ENCODE measurements at regions not wholly inside any gene's neighbourhood (a gene's known extent, or its start where the extent isn't known, plus 50 kb on each side); places are given as distances from the start of the nearest gene placed in this dataset.

DNA sequence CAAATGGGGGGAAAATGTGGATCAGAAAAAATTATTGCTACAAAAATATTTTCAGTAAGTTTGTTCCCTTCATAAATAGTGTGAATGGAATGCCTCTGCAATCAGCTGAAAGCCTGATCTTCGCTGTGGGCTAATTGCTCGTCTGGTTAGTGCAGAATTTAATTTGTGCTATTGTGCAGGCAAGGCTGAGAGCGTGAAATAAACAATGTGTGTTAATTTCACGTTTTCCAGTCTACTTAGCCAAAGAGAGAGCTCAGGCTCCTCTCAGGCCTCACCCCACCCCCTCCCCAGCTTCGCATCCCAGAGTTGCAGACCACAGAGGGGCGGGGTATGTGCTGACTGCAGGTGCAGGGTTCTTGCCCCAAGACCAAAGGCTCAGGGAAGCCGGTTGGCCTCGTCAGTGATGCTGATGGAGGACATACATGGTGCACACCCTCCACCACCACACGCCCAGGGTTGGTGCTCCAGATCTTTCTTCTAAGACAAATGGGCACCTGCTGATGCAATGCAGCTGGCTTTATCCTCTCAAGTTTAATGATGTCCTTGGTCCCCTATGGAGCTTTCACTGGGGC lies 302.6 kb upstream of the SLC14A2 start:
- DNase-seq (ENCODE audit: low spot score) = no peak
- H3K27me3 Mint-ChIP-seq (ENCODE audit: insufficient read depth, low read depth) = peaks cover 2% of the 10 kb centered on the region
- no peak overlapping the region for H3K9ac ChIP-seq
- H3K27ac Mint-ChIP-seq = no peak overlapping the region
- H3K4me3 ChIP-seq = no peak overlapping the region
- H3K4me3 Mint-ChIP-seq = no peak overlapping the region
- H3K4me1 Mint-ChIP-seq = no peaks in the 10 kb centered on the region
- no peak overlapping the region for H3K27ac ChIP-seq
- peaks cover 2% of the 10 kb centered on the region for H3K9me3 Mint-ChIP-seq
- H4K20me1 ChIP-seq (ENCODE audit: low read depth) = no peaks in the 10 kb centered on the region
- H3K4me1 ChIP-seq = peaks cover 5% of the 10 kb centered on the region
- no peak overlapping the region for H2AFZ ChIP-seq (replicated peaks)
- no peaks in the 10 kb centered on the region for H3K36me3 ChIP-seq
- TF ChIP-seq, protein P1, sequence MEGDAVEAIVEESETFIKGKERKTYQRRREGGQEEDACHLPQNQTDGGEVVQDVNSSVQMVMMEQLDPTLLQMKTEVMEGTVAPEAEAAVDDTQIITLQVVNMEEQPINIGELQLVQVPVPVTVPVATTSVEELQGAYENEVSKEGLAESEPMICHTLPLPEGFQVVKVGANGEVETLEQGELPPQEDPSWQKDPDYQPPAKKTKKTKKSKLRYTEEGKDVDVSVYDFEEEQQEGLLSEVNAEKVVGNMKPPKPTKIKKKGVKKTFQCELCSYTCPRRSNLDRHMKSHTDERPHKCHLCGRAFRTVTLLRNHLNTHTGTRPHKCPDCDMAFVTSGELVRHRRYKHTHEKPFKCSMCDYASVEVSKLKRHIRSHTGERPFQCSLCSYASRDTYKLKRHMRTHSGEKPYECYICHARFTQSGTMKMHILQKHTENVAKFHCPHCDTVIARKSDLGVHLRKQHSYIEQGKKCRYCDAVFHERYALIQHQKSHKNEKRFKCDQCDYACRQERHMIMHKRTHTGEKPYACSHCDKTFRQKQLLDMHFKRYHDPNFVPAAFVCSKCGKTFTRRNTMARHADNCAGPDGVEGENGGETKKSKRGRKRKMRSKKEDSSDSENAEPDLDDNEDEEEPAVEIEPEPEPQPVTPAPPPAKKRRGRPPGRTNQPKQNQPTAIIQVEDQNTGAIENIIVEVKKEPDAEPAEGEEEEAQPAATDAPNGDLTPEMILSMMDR (IDR thresholded peaks at IDR 0.05) = no peak
- TF ChIP-seq EZH2 (IDR thresholded peaks at IDR 0.05) (no peak), EZH2phosphoT487 (IDR thresholded peaks at IDR 0.05) (no peak)
- H3K79me2 ChIP-seq (ENCODE audit: low read depth) = no peaks in the 10 kb centered on the region
- H3K9me3 ChIP-seq (ENCODE audit: low read depth) = no peaks in the 10 kb centered on the region
- H3K36me3 Mint-ChIP-seq = no peaks in the 10 kb centered on the region
- H3F3A ChIP-seq (ENCODE audit: low read depth) = no peaks in the 10 kb centered on the region
- H3K27me3 ChIP-seq = no peaks in the 10 kb centered on the region
- H3K4me2 ChIP-seq = no peak overlapping the region

DNA sequence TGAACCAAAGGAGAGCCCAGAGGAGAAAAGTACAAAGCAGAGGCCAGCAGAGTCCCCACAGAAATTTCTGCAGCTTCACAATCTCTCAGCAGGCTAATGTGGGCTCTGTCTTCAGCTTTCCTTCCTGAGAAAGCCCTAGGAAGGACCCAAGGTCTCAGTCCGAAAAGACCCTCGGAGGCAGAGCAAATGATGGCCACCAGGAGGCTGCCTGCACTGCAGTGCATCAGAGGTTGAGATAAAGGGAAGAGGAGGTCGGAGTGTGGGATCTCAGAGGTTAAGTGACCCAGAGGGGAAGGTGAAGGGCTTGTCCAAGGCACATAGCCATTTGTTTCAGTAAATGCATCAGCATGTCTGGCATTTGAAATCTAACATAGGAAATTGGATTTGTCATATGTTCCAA lies 299.1 kb upstream of the SLC14A2 start:
- DNase-seq (ENCODE audit: low spot score) = peak; percentile 9
- H3K27me3 ChIP-seq = no peaks in the 10 kb centered on the region
- H3K4me3 ChIP-seq = no peak overlapping the region
- H3K27ac ChIP-seq = no peak overlapping the region
- H2AFZ ChIP-seq (replicated peaks) = no peak overlapping the region
- Mint-ChIP-seq H3K27me3 (ENCODE audit: insufficient read depth, low read depth) (no peaks in the 10 kb centered on the region), H3K36me3 (no peaks in the 10 kb centered on the region), H3K4me1 (no peaks in the 10 kb centered on the region), H3K27ac (no peak overlapping the region), H3K4me3 (no peak overlapping the region), H3K9me3 (no peaks in the 10 kb centered on the region)
- peaks cover 5% of the 10 kb centered on the region for H3K4me1 ChIP-seq
- no peaks in the 10 kb centered on the region for H3F3A ChIP-seq (ENCODE audit: low read depth)
- H3K36me3 ChIP-seq = no peaks in the 10 kb centered on the region
- TF ChIP-seq, protein P1 (IDR thresholded peaks at IDR 0.05) = peak; percentile 44
- TF ChIP-seq EZH2phosphoT487 (IDR thresholded peaks at IDR 0.05) = no peak
- TF ChIP-seq EZH2 (IDR thresholded peaks at IDR 0.05) = no peak
- no peaks in the 10 kb centered on the region for H3K79me2 ChIP-seq (ENCODE audit: low read depth)
- H4K20me1 ChIP-seq (ENCODE audit: low read depth) = no peaks in the 10 kb centered on the region
- no peak overlapping the region for H3K9ac ChIP-seq
- no peaks in the 10 kb centered on the region for H3K9me3 ChIP-seq (ENCODE audit: low read depth)
- H3K4me2 ChIP-seq = no peak overlapping the region

DNA sequence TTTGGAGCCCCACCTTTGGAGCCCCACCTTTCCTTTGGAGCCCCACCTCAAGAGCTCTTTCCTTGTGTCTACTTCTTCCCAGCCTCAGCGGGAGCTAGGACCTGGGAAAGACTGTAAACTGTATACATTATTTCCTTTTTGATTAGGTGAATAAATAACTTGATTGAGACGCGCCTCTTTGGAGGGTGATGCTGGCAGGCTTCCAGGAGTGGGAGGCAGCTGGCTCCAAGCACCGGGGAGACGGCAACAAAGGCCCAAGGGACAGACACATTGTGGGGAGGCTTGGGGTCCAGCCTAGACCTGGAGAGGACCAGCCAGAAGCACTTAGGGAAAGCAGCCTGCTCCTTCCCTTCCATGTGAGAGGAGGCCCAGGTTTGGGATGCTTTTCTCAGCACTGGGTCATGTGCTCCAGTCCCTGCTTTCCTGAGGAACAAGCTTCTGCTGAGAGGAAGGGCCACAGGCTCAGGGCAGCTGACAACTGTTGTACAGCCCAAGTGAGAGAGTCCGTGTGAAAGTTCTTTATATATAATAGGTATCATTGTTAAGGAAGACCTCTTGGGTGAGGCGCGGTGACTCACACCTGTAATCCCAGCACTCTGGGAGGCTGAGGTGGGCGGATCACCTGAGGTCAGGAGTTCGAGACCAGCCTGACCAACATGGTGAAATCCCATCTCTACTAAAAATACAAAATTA lies 297.2 kb upstream of the SLC14A2 start:
- TF ChIP-seq EZH2phosphoT487 (IDR thresholded peaks at IDR 0.05) = no peak
- TF ChIP-seq, protein P1 (IDR thresholded peaks at IDR 0.05) = no peak
- TF ChIP-seq EZH2 (IDR thresholded peaks at IDR 0.05) = no peak
- Histone ChIP-seq H4K20me1 (ENCODE audit: low read depth) (no peaks in the 10 kb centered on the region), H3K4me2 (no peak overlapping the region), H3F3A (ENCODE audit: low read depth) (no peaks in the 10 kb centered on the region), H3K4me1 (peaks cover 7% of the 10 kb centered on the region), H3K27me3 (no peaks in the 10 kb centered on the region), H3K9ac (no peak overlapping the region), H3K27ac (no peak overlapping the region), H2AFZ (replicated peaks) (no peak overlapping the region), H3K36me3 (no peaks in the 10 kb centered on the region), H3K79me2 (ENCODE audit: low read depth) (no peaks in the 10 kb centered on the region), H3K9me3 (ENCODE audit: low read depth) (no peaks in the 10 kb centered on the region), H3K4me3 (no peak overlapping the region)
- Mint-ChIP-seq H3K36me3 (no peaks in the 10 kb centered on the region), H3K4me3 (no peak overlapping the region), H3K9me3 (no peaks in the 10 kb centered on the region), H3K4me1 (peaks cover 6% of the 10 kb centered on the region), H3K27ac (peak overlapping the region; percentile 75), H3K27me3 (ENCODE audit: insufficient read depth, low read depth) (no peaks in the 10 kb centered on the region)
- no peak for DNase-seq (ENCODE audit: low spot score)
